Omental fat pad (tissue), 1 donor: ENCODE measurements at regions not wholly inside any gene's neighbourhood (a gene's known extent, or its start where the extent isn't known, plus 50 kb on each side); places are given as distances from the start of the nearest gene placed in this dataset. TPM values are rescaled to one million over a fixed set of nuclear protein-coding genes. Genes with fewer than 3 reads are reported as not detected.

Experiments
- small RNA-seq: library from RNA; depleted of rRNA; stranded (forward); fragments of <200 nt; gene quantifications from one replicate; pipeline ENCODE3, GENCODE V24; 2016

Small RNAs in the stretch of these regions (small RNA-seq; reads per million reads assigned to genes)
- not detected for gene MIR4436B2
